ENCODE measurements at regions not wholly inside any gene's neighbourhood (a gene's known extent, or its start where the extent isn't known, plus 50 kb on each side); places are given as distances from the start of the nearest gene placed in this dataset.

DNA sequence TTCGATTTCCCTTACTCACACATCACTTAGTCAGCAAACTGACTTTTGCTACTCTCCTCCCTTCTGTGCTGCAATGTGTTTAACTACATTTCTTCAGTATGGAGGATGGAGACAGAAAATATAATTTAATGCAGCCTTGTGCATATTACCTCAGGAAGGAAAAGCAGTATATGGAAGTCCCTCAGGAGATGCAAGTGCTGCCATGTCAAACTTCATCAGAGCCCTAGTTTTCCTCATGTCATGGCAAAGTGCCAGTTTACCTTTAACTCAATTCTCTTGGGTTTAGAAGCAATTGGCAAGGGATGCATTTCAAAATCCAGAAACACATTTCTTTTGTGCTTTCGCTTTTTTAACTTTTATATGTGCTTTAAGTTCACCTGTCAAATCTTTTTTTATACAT lies 365.4 kb downstream of the ISL1 start:
- TF ChIP-seq POLR2A (IDR thresholded peaks at IDR 0.05) (no peak), POLR2AphosphoS5 (IDR thresholded peaks at IDR 0.05) (no peak)
- TF ChIP-seq, protein P1, sequence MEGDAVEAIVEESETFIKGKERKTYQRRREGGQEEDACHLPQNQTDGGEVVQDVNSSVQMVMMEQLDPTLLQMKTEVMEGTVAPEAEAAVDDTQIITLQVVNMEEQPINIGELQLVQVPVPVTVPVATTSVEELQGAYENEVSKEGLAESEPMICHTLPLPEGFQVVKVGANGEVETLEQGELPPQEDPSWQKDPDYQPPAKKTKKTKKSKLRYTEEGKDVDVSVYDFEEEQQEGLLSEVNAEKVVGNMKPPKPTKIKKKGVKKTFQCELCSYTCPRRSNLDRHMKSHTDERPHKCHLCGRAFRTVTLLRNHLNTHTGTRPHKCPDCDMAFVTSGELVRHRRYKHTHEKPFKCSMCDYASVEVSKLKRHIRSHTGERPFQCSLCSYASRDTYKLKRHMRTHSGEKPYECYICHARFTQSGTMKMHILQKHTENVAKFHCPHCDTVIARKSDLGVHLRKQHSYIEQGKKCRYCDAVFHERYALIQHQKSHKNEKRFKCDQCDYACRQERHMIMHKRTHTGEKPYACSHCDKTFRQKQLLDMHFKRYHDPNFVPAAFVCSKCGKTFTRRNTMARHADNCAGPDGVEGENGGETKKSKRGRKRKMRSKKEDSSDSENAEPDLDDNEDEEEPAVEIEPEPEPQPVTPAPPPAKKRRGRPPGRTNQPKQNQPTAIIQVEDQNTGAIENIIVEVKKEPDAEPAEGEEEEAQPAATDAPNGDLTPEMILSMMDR (IDR thresholded peaks at IDR 0.05), result no peak
